Smooth muscle cell (in vitro differentiated cells): ENCODE measurements at regions not wholly inside any gene's neighbourhood (a gene's known extent, or its start where the extent isn't known, plus 50 kb on each side); places are given as distances from the start of the nearest gene placed in this dataset.
A peak's percentile ranks its signal among the peaks of the same experiment; 100 is the strongest.

ENCODE experiments used
- DNase-seq: peaks from one replicate; lab custom pipeline; 2025; ENCODE audit not compliant: unreplicated experiment; lab: John Stamatoyannopoulos, UW
- H2AFZ ChIP-seq: fragments of 200-600 bp; sonication (generic); 2 replicates; pipeline ENCODE4 v1.6.0; 2016; ENCODE audit warnings: antibody characterized with exemption, low read depth, mild to moderate bottlenecking
- H3F3A ChIP-seq: fragments of 200-600 bp; sonication (generic); 2 replicates; pipeline ENCODE4 v1.6.0; 2017; ENCODE audit warnings: antibody characterized with exemption, low read depth
- H3K27ac ChIP-seq: fragments of 200-600 bp; sonication (generic); 2 replicates; pipeline ENCODE4 v1.5.1; 2016; ENCODE audit warnings: low read depth, mild to moderate bottlenecking
- H3K27me3 ChIP-seq: fragments of 200-600 bp; sonication (generic); 2 replicates; pipeline ENCODE4 v1.6.1; 2016; ENCODE audit warnings: low read depth, mild to moderate bottlenecking
- H3K36me3 ChIP-seq: fragments of 200-600 bp; sonication (generic); 2 replicates; pipeline ENCODE4 v1.5.1; 2016; ENCODE audit warnings: low read depth
- H3K4me1 ChIP-seq: fragments of 200-600 bp; sonication (generic); 2 replicates; pipeline ENCODE4 v1.5.1; 2016; ENCODE audit warnings: low read depth
- H3K4me2 ChIP-seq: fragments of 200-600 bp; sonication (generic); 2 replicates; pipeline ENCODE4 v1.6.0; 2016; ENCODE audit warnings: mild to moderate bottlenecking
- H3K4me3 ChIP-seq: fragments of 200-600 bp; sonication (generic); 2 replicates; pipeline ENCODE4 v1.5.1; 2016; ENCODE audit warnings: mild to moderate bottlenecking
- H3K79me2 ChIP-seq: fragments of 200-600 bp; sonication (generic); 2 replicates; pipeline ENCODE4 v1.6.0; 2016; ENCODE audit warnings: low read depth, mild to moderate bottlenecking
- H3K9ac ChIP-seq: fragments of 200-600 bp; sonication (generic); 2 replicates; pipeline ENCODE4 v1.6.0; 2016; ENCODE audit warnings: low read depth
- H3K9me3 ChIP-seq: fragments of 200-600 bp; sonication (generic); replicated peaks from 2 replicates; pipeline ENCODE4 v1.5.1; 2016; ENCODE audit warnings: low read depth
- H4K20me1 ChIP-seq: fragments of 200-600 bp; sonication (generic); 2 replicates; pipeline ENCODE4 v1.6.0; 2016; ENCODE audit warnings: low read depth
- WGBS: methylation state at CpG from one replicate; pipeline ENCODE4 v1.1.7; 2016; ENCODE audit warnings: low lambda C conversion rate; 5-methylcytosine and 5-hydroxymethylcytosine counted together
- TF ChIP-seq, protein P1 (sequence below): fragments of 200-600 bp; sonication (generic); IDR thresholded peaks from 2 replicates; pipeline ENCODE4 v1.5.1; 2017; ENCODE audit warnings: borderline replicate concordance, mild to moderate bottlenecking, antibody characterized with exemption; ENCODE audit not compliant: insufficient read depth, poor library complexity, severe bottlenecking

GRCh38 chr5:153018121-153018520, 472.3 kb upstream of the GRIA1 start:
- TF ChIP-seq, protein P1, sequence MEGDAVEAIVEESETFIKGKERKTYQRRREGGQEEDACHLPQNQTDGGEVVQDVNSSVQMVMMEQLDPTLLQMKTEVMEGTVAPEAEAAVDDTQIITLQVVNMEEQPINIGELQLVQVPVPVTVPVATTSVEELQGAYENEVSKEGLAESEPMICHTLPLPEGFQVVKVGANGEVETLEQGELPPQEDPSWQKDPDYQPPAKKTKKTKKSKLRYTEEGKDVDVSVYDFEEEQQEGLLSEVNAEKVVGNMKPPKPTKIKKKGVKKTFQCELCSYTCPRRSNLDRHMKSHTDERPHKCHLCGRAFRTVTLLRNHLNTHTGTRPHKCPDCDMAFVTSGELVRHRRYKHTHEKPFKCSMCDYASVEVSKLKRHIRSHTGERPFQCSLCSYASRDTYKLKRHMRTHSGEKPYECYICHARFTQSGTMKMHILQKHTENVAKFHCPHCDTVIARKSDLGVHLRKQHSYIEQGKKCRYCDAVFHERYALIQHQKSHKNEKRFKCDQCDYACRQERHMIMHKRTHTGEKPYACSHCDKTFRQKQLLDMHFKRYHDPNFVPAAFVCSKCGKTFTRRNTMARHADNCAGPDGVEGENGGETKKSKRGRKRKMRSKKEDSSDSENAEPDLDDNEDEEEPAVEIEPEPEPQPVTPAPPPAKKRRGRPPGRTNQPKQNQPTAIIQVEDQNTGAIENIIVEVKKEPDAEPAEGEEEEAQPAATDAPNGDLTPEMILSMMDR, result no peak
- H4K20me1 ChIP-seq, result no peaks in the 10 kb centered on the region
- no peak overlapping the region for H3K27ac ChIP-seq
- H3K9me3 ChIP-seq, result peaks cover 6% of the 10 kb centered on the region
- no peak for DNase-seq
- no peaks in the 10 kb centered on the region for H3K79me2 ChIP-seq
- no peak overlapping the region for H3K9ac ChIP-seq
- H3K36me3 ChIP-seq, result no peaks in the 10 kb centered on the region
- H3F3A ChIP-seq, result no peaks in the 10 kb centered on the region
- no peak overlapping the region for H2AFZ ChIP-seq
- WGBS, result 91% methylated on average over 4 of the region's 4 CpGs
- H3K4me2 ChIP-seq, result no peak overlapping the region
- no peaks in the 10 kb centered on the region for H3K27me3 ChIP-seq
- H3K4me1 ChIP-seq, result no peaks in the 10 kb centered on the region
- no peak overlapping the region for H3K4me3 ChIP-seq

- no peaks in the 10 kb centered on the region for H3K27me3 ChIP-seq
- H3K4me2 ChIP-seq, result no peak overlapping the region
- no peaks in the 10 kb centered on the region for H3K4me1 ChIP-seq
- H3K4me3 ChIP-seq, result no peak overlapping the region
- no peak overlapping the region for H3K27ac ChIP-seq
- WGBS, result 91% methylated on average over 5 of the region's 5 CpGs
- no peaks in the 10 kb centered on the region for H3K79me2 ChIP-seq
- peaks cover 3% of the 10 kb centered on the region for H3K9me3 ChIP-seq
- no peaks in the 10 kb centered on the region for H3K36me3 ChIP-seq
- H3F3A ChIP-seq, result no peaks in the 10 kb centered on the region
- no peak overlapping the region for H3K9ac ChIP-seq
- H2AFZ ChIP-seq, result no peak overlapping the region
- TF ChIP-seq, protein P1, result no peak
- H4K20me1 ChIP-seq, result no peaks in the 10 kb centered on the region
- DNase-seq, result no peak
Measured at GRCh38 chr5:153030755-153031725, 459.4 kb upstream of the GRIA1 start.

DNA sequence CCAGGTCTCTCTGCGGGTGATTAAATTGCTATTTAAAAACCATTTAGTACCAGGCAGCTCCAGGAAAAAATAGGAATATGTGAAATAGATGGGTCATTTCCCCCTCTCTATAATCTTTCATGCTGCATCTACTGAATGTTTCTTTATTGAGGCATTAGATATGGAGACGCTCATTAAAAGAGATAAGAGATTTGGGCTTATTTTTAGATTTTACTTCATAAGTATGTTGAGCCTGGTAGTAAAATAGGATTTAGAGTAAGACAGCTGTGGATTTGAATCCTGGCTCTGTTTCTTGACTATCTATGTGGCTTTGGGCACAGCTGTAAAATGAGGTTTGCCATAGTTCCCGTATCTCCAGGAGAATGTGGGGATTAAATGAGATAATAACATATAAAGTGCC, 451.0 kb upstream of the GRIA1 start:
- DNase-seq, result no peak
- no peaks in the 10 kb centered on the region for H3K27me3 ChIP-seq
- H3K27ac ChIP-seq, result peak overlapping the region; percentile 40
- H3K4me1 ChIP-seq, result no peaks in the 10 kb centered on the region
- no peaks in the 10 kb centered on the region for H3F3A ChIP-seq
- TF ChIP-seq, protein P1, result no peak
- H3K79me2 ChIP-seq, result no peaks in the 10 kb centered on the region
- H3K9ac ChIP-seq, result no peak overlapping the region
- WGBS, result 31% methylated on average over 3 of the region's 3 CpGs
- no peaks in the 10 kb centered on the region for H3K36me3 ChIP-seq
- no peaks in the 10 kb centered on the region for H4K20me1 ChIP-seq
- no peak overlapping the region for H2AFZ ChIP-seq
- H3K4me2 ChIP-seq, result peak overlapping the region; percentile 12
- H3K4me3 ChIP-seq, result no peak overlapping the region
- no peaks in the 10 kb centered on the region for H3K9me3 ChIP-seq

GRCh38 chr5:153043886-153044285, 446.6 kb upstream of the GRIA1 start:
- no peak overlapping the region for H2AFZ ChIP-seq
- WGBS, result 0% methylated on average over 1 of the region's 1 CpG
- no peaks in the 10 kb centered on the region for H4K20me1 ChIP-seq

More at GRCh38 chr5:153043886-153044285, 446.6 kb upstream of the GRIA1 start:
- Histone ChIP-seq H3K79me2 (no peaks in the 10 kb centered on the region), H3K4me1 (no peaks in the 10 kb centered on the region), H3K4me3 (no peak overlapping the region), H3K9ac (no peak overlapping the region), H3K27me3 (no peaks in the 10 kb centered on the region), H3K4me2 (no peak overlapping the region), H3K9me3 (no peaks in the 10 kb centered on the region), H3K27ac (peak overlapping the region; percentile 62), H3K36me3 (no peaks in the 10 kb centered on the region), H3F3A (no peaks in the 10 kb centered on the region)
- TF ChIP-seq, protein P1, result no peak
- no peak for DNase-seq
